Endothelial cell of umbilical vein (primary cell): ENCODE measurements at regions not wholly inside any gene's neighbourhood (a gene's known extent, or its start where the extent isn't known, plus 50 kb on each side); places are given as distances from the start of the nearest gene placed in this dataset.

ENCODE experiments used
- EZH2 ChIP-seq: IDR thresholded peaks from 2 replicates; pipeline ENCODE4 v1.6.1; 2012; ENCODE audit warnings: borderline replicate concordance, low read depth, mild to moderate bottlenecking, moderate library complexity, low read length, inconsistent platforms; ENCODE audit not compliant: severe bottlenecking
- FOS ChIP-seq: IDR thresholded peaks from 2 replicates; pipeline ENCODE4 v1.6.1; 2011; ENCODE audit warnings: mild to moderate bottlenecking, low read length, moderate library complexity, borderline replicate concordance; ENCODE audit not compliant: insufficient read depth
- GATA2 ChIP-seq: IDR thresholded peaks from 2 replicates; pipeline ENCODE4 v1.7.0; 2011; ENCODE audit warnings: low read depth, mild to moderate bottlenecking, moderate library complexity, mixed read lengths, low read length; ENCODE audit not compliant: insufficient read length, insufficient read depth
- MYC ChIP-seq: IDR thresholded peaks from one replicate; pipeline ENCODE4 v1.6.1; 2011; ENCODE audit warnings: mild to moderate bottlenecking, low read depth, low read length
- POLR2A ChIP-seq: IDR thresholded peaks from 2 replicates; pipeline ENCODE4 v1.6.1; 2012; ENCODE audit warnings: low read depth, mild to moderate bottlenecking, control low read depth, low read length
- POLR2AphosphoS5 ChIP-seq: IDR thresholded peaks from 2 replicates; pipeline ENCODE4 v1.6.1; 2012; ENCODE audit warnings: low read depth, mild to moderate bottlenecking, control low read depth, low read length, moderate library complexity; ENCODE audit not compliant: insufficient read depth
- TF ChIP-seq, protein P1 (sequence below), 2 donors: IDR thresholded peaks; 1 replicate in 1 of 2; 2 replicates in 1 of 2; pipeline ENCODE4 v1.5.1; 2011; ENCODE audit warnings: low read length in 2 of 2, mild to moderate bottlenecking in 2 of 2, moderate library complexity in 2 of 2, control low read depth in 1 of 2, inconsistent platforms in 1 of 2, low read depth in 1 of 2; ENCODE audit not compliant: insufficient read depth in 1 of 2; ENCODE audit errors: extremely low read depth in 1 of 2
- TF ChIP-seq, protein P2 (sequence below): IDR thresholded peaks from 2 replicates; pipeline ENCODE4 v1.6.1; 2011; ENCODE audit not compliant: insufficient read depth, insufficient read length

DNA sequence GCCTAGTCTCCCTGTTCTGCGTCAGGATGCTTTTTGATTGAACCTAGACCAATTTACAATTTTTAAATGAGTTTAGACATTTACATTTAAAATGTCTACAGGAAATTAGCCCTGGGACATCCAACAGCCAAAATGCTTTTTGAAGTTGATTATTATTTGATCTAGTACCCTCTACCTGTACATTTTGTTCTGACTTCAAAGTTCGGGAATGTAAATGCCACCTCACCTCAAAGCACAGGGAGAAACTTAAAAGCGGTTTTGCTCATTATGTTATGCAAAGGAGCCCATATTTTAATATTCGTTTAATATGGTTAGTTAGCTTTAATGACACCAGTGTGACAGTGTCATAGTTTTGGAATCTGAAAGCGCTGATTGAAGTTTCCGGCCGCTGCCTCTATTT, 80.1 kb upstream of the FAM204A start:
- TF ChIP-seq, protein P1, sequence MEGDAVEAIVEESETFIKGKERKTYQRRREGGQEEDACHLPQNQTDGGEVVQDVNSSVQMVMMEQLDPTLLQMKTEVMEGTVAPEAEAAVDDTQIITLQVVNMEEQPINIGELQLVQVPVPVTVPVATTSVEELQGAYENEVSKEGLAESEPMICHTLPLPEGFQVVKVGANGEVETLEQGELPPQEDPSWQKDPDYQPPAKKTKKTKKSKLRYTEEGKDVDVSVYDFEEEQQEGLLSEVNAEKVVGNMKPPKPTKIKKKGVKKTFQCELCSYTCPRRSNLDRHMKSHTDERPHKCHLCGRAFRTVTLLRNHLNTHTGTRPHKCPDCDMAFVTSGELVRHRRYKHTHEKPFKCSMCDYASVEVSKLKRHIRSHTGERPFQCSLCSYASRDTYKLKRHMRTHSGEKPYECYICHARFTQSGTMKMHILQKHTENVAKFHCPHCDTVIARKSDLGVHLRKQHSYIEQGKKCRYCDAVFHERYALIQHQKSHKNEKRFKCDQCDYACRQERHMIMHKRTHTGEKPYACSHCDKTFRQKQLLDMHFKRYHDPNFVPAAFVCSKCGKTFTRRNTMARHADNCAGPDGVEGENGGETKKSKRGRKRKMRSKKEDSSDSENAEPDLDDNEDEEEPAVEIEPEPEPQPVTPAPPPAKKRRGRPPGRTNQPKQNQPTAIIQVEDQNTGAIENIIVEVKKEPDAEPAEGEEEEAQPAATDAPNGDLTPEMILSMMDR (IDR thresholded peaks at IDR 0.05; ENCODE audit: extremely low read depth in 1 of 2, insufficient read depth in 1 of 2, low read depth in 1 of 2, low read length in 2 of 2): no peak
- no peak for TF ChIP-seq POLR2AphosphoS5
- TF ChIP-seq GATA2: no peak
- TF ChIP-seq EZH2: no peak
- no peak for TF ChIP-seq POLR2A
- no peak for TF ChIP-seq FOS
- TF ChIP-seq, protein P2, sequence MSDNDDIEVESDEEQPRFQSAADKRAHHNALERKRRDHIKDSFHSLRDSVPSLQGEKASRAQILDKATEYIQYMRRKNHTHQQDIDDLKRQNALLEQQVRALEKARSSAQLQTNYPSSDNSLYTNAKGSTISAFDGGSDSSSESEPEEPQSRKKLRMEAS: no peak
- TF ChIP-seq MYC: no peak
